ENCODE measurements at regions not wholly inside any gene's neighbourhood (a gene's known extent, or its start where the extent isn't known, plus 50 kb on each side); places are given as distances from the start of the nearest gene placed in this dataset.

DNA sequence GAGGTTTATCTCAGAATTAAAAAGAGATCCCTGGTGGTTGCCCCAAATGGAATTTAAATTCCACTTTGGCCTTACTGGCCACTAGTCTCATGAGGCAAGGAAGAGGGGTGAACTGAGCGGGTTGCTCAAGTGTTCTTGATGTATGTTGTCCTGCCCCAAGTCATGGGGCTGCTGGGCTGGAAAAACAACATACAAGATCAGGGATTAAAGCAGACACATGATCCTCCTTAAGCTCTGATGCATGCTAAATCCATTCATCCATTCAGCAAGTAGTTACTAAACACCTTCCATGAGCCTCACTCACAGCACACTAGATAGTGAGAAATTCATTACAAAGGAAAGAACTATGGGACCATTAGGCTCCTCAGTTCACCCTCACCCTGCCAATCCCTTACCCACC is 196.3 kb downstream of the MREG start:
- Histone ChIP-seq H3K4ac (replicated peaks; ENCODE audit: insufficient read length, low read depth, low read length) (no peak overlapping the region), H3K9ac (replicated peaks in 1 of 4; ENCODE audit: extremely low read depth in 1 of 4, low read depth in 3 of 4, low read length in 3 of 4) (no peak overlapping the region), H3K4me2 (ENCODE audit: insufficient read depth in 1 of 2, low read depth in 2 of 2, low read length in 2 of 2) (no peak overlapping the region), H4K8ac (ENCODE audit: extremely low read depth, insufficient read depth, low read length) (no peak overlapping the region), H2BK20ac (ENCODE audit: low read length) (no peak overlapping the region), H3K27me3 (replicated peaks in 1 of 4; ENCODE audit: control insufficient read depth in 3 of 4, extremely low read depth in 1 of 4, insufficient read depth in 3 of 4, low read length in 3 of 4) (no peaks in the 10 kb centered on the region), H3K36me3 (ENCODE audit: control insufficient read depth in 2 of 4, insufficient read depth in 4 of 4, low read length in 3 of 4) (no peaks in the 10 kb centered on the region), H3K4me3 (ENCODE audit: extremely low read depth in 1 of 4, insufficient read depth in 2 of 4, low read depth in 3 of 4, low read length in 4 of 4) (no peak overlapping the region), H3K23ac (ENCODE audit: insufficient read length) (no peak overlapping the region), H2BK15ac (ENCODE audit: low read length) (no peak overlapping the region), H2BK5ac (ENCODE audit: low read depth, low read length) (no peak overlapping the region), H3K18ac (ENCODE audit: extremely low read depth, low read length) (no peak overlapping the region), H3K79me2 (ENCODE audit: control insufficient read depth in 1 of 2, insufficient read depth in 2 of 2, low read length in 2 of 2) (no peaks in the 10 kb centered on the region), H3K56ac (replicated peaks; ENCODE audit: insufficient read length, low read depth, low read length) (no peak overlapping the region), H2BK12ac (ENCODE audit: low read depth, low read length) (no peak overlapping the region), H3K23me2 (ENCODE audit: low read depth, low read length) (no peaks in the 10 kb centered on the region; the same call in 1 of the 2 replicates), H2AK5ac (ENCODE audit: low read depth, low read length) (no peak overlapping the region), H4K20me1 (replicated peaks in 1 of 2; ENCODE audit: control insufficient read depth in 1 of 2, insufficient read depth in 2 of 2, low read length in 2 of 2) (no peaks in the 10 kb centered on the region), H3K9me3 (ENCODE audit: insufficient read depth in 2 of 2, low read depth in 1 of 2, low read length in 1 of 2) (no peaks in the 10 kb centered on the region), H3K4me1 (replicated peaks in 1 of 4; ENCODE audit: control insufficient read depth in 3 of 4, insufficient read depth in 4 of 4, low read length in 3 of 4) (no peaks in the 10 kb centered on the region), H4K91ac (replicated peaks; ENCODE audit: insufficient read length, low read length) (no peak overlapping the region), H3K27ac (ENCODE audit: low read depth, low read length) (no peak overlapping the region), H3K79me1 (ENCODE audit: low read depth, low read length) (no peaks in the 10 kb centered on the region), H2AFZ (ENCODE audit: low read length) (no peak overlapping the region), H4K5ac (ENCODE audit: insufficient read length, low read depth, low read length) (no peak overlapping the region), H3K14ac (ENCODE audit: insufficient read length) (no peak overlapping the region), H2BK120ac (replicated peaks; ENCODE audit: low read depth, low read length) (no peak overlapping the region)
- WGBS, 2 experiments (ENCODE audit: extremely low coverage in 1 of 2, insufficient coverage in 1 of 2, insufficient read length in 1 of 2, insufficient replicate concordance in 2 of 2, low coverage in 1 of 2, low lambda C conversion rate in 2 of 2, missing lambda C conversion rate in 1 of 2), result 78% methylated on average over 1 of the region's 1 CpG; no CpG with 5 or more reads in 1 of the 2 experiments
- POLR2A ChIA-PET (ENCODE audit: partially characterized antibody), result no interaction called here
- CTCF ChIA-PET (ENCODE audit: partially characterized antibody), result interaction anchor here (0.8 to 2.0 kb wide), 2 partner anchors 12 to 13 kb away, joined by 3 to 11 read pairs; no protein-coding TSS in a partner anchor
- no peak for FAIRE-seq
- DNase-seq (ENCODE audit: low read depth in 1 of 2, low spot score in 2 of 2), result no peak
- TF ChIP-seq ZNF274 (IDR thresholded peaks at IDR 0.05; ENCODE audit: borderline replicate concordance, extremely low read depth, low read length) (no peak), CREB1 (IDR thresholded peaks at IDR 0.05) (no peak), MAFK (IDR thresholded peaks at IDR 0.05; ENCODE audit: low read depth, low read length) (no peak), CHD1 (IDR thresholded peaks at IDR 0.05; ENCODE audit: low read depth, low read length) (no peak), GTF2F1 (IDR thresholded peaks at IDR 0.05; ENCODE audit: borderline replicate concordance, low read depth, low read length) (no peak), CBX5 (IDR thresholded peaks at IDR 0.05; ENCODE audit: low read depth, low read length) (no peak), YY1 (IDR thresholded peaks at IDR 0.05; ENCODE audit: low read depth, low read length) (no peak), RFX5 (IDR thresholded peaks at IDR 0.05; ENCODE audit: borderline replicate concordance, low read depth, low read length) (no peak), RNF2 (IDR thresholded peaks at IDR 0.05; ENCODE audit: borderline replicate concordance, low read depth, low read length, missing control alignments, poor library complexity, severe bottlenecking) (no peak), SP2 (IDR thresholded peaks at IDR 0.05; ENCODE audit: low read length) (no peak), KDM5A (IDR thresholded peaks at IDR 0.05; ENCODE audit: low read length) (no peak), CTBP2 (IDR thresholded peaks at IDR 0.05; ENCODE audit: borderline replicate concordance, insufficient read depth, insufficient read length, low read length) (no peak), ATF2 (IDR thresholded peaks at IDR 0.05; ENCODE audit: low read length) (no peak), TCF12 (IDR thresholded peaks at IDR 0.05; ENCODE audit: low read depth, low read length) (no peak)

Data from H1 (cell line).